DMS53 (cell line): ENCODE measurements at regions not wholly inside any gene's neighbourhood (a gene's known extent, or its start where the extent isn't known, plus 50 kb on each side); places are given as distances from the start of the nearest gene placed in this dataset.
"Not testable (repeated sequence)": the region's sequence is repeated elsewhere in the genome, so short reads cannot be mapped to it uniquely, and the experiment has no call there.

ENCODE experiments used
- DNase-seq: peaks from one replicate; lab custom pipeline; 2025; lab: John Stamatoyannopoulos, UW

DNA sequence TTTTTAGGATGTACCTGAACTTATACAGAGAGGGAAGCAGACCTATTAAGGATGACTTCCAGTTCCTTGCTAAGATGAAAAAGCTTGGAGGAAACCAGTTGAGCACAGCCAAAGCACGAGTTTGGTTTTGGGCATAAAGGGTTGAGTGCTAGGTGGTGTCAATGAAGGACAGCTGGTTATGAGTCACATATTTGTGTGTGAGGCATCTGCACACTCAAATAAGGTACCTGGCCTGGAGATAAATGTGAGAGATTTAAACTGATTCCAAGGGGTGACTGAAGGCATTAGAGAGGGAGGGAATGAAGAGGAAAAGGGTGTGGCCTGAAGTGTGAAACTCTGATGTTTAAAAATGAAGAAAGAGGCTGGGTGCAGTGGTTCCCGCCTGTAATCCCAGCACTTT, 486.7 kb downstream of the DIPK2A start:
- DNase-seq = peak; percentile 38

DNA sequence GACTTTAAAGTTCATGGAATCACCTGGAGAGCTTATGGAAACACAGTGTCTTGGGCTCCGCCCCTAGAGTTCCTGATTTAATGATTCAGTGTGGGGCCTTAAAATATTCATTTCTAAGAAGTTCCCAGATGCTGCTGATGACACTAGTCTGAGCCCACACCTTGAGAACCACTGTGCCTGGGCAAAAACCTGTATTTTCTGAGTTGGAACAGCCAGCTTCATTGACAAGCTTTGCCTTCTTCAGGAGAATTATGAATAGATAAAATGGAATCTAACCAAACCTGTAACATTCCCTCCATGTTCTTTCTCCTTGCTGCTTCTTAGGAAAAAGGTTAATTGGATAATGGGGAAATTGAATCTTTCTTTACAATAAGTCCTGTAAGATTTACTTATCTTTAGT, 490.7 kb downstream of the DIPK2A start:
- DNase-seq = no peak

DNA sequence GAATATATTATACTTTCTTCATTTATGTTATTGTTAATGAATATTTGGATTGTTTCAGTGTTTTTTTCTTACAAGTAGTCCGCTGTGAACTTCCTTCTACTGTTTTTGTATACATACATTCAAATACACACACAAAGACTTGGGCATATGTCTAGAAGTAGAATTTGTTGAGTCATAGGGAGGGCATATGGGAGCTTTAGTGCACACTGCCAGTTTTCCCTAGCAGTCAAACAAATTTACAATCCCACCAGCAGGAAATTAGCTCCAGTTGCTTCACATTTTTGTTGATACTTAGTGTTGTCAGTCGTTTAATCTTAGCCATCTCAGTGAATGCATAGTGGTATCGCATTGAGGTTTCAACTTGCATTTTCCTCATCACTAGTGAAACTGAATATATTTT, 492.3 kb downstream of the DIPK2A start:
- DNase-seq = peak; percentile 4

DNA sequence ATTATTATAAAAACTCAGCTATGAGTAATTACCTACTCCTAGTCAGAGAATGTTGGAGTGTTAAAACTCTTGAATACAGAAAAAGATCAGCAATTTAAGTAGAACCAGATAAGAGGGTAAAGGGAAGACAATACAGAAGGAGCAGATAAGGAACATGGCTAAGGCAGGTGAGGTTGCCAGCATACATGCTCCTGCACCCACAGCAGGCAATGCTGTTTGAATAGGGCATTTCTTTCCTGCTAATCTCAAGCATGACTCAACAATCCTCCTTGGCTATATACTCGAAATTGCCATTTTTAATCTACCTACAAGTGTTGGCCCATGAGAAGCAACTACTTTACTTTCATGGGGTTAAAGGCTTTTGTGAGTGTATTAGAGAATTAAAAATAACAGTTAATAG, 494.5 kb downstream of the DIPK2A start:
- peak; percentile 40 for DNase-seq

DNA sequence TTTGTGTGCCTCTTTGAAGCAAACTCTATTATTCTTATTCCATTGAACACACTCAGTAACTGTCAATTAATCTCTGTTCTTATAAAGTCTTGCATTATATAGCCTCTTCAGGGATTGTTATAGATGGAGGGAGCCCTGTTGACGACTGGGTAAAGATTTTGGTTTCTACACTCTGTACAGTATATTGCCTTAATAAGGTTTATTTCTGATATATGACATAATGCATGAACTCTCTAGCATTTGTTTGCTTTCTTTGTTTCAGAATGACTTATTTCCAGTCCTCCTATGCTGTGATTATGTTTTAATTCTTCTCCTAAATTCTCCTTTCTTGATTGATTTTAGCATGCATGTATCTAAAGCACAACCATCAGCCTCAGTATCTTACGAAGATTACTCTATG, 494.9 kb downstream of the DIPK2A start:
- no peak for DNase-seq

DNA sequence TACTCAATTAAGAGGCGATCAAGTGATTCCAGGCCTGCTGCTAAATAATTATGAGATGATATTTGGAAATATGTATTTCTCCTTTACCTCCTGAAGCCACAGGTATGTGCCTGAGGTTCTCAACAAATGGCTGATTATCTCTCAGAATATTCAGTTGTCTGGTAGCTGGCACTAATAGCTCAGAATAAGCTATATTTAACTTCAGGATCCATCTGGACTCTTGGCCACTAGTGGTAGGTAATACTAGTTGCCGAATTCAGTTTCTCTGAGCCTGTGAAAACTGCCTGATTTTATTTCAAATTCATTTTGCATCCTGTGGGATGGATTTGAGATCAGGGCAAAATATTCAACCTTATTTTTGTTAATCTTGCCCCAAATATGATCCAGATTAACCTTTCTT, 499.0 kb downstream of the DIPK2A start:
- DNase-seq = no peak

DNA sequence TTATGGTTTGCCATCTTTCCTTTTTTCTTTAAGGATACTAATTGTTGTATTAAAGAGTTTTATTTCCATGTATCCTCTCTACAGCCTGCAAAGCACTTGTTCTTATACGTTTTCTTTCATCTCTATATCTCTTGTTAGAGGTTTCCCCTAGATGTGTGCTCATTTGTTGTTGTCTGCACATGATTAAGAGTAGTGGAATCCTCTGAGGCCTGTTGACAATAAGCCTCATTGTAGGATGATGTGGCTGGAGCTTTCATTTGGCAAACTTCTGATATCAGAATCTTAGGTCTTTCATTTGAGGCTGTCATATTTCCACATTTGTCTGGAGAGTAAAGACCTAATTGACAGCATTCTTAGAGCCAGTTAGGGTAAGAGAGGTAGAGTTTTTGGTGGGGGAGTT, 506.0 kb downstream of the DIPK2A start:
- DNase-seq = no peak

DNA sequence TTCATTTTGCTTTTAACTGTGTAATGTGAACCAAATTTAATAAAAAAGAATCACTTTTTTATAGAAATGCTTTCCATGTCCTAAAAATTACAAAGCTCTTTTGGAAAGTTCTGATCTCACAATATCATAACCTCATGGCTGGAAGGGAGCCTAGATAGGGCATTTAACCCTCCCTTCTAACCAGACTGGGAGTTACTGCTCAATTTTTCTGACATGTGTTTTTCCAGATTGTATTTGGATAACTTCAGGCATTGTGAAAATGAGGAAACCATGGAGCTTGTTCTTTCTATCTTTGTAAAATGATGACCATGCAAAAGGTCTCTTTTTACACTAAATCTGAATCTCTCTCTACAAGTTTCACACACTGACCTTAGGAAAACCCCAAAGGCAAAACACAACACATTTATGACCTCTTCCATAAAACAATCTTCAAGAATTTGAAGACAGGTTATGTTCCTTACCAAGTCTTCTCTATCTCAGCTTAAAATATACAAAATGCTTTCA, 508.8 kb downstream of the DIPK2A start:
- no peak for DNase-seq

DNA sequence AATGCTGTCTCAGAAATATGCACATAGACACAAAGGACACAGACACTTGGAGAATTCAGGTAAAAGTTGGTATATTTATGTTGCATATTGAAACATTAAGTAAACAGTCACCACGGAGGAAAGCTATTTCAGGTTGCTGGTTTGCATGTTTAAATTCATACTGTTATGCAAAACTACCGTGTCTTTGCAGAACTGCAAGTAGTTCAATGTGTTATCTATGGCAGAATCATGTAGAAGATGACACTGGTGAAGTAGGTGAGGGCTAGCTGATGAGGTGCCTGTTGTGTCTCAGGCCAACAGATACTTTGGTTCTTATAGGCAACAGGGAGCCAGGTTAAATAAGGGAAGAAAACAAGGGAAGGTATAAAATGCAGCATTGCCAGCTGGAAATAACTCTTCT, 511.3 kb downstream of the DIPK2A start:
- DNase-seq = peak; percentile 3

DNA sequence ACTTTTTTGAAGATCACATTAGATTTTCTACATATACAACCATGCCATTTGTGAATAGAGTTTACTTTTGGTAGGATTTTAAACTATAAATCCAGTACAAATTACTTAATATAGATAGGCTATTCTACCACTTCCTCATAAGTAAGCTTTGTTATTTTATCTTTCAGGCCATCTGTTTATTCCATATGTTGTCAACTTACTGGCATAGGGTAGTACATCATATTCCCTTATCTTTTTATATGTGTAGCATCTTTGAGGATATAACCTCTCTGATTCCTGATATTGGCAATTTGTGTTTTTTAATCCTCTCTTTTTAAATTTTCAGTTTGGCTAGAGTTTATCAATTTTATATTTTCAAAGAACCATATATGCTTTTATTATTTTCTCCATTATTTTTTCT, 515.4 kb downstream of the DIPK2A start:
- DNase-seq = no peak

DNA sequence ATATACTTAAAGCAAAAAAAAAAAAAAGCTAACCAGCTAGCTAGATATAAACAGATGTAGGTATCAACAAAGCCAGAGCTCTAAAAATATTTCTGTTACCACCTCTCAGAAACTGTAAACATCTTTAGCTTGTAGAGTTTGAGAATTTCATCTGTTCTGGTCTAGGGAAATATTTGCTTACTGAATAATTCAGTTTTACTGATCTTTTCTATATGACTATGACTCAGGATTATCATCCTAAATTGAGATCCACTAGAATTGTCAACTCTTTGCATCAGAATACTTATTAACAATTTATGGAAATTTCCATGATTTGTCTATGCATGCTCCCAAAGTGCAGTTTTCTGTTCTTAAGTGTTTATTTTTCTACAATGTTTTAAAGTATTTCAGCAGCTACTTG, 517.3 kb downstream of the DIPK2A start:
- no peak for DNase-seq

DNA sequence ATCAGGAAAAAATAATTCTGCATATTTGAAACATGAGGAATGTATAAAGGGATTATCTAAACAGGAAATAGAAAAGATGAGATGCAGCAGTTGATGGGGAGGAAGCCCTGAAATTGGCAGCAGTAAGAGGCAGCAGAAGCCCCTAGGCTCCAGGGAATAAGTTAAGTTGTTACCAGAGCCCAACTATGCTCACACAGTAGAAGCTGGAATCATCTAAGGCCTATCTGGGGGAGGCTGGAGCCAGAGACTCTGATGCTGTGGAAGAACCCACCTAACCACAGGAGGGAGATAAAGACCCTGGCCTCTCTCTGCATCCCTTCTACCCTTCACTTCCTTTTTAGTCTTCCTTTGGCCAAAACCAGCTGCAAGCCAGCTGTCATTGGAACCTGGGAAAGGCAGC, 519.7 kb downstream of the DIPK2A start:
- no peak for DNase-seq

DNA sequence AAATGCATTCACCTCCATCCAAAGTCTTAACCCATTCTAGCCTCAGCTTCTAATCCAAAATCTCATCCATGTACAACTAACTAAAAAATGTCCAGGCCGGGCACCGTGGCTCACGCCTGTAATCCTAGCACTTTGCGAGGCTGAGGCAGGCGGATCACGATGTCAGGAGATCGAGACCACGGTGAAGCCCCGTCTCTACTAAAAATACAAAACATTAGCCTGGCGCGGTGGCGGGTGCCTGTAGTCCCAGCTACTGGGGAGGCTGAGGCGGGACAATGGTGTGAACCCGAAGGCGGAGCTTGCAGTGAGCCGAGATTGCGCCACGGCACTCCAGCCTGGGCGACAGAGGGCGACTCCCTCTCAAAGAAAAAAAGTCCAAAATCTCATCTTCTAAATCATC, 523.0 kb downstream of the DIPK2A start:
- not testable (repeated sequence) for DNase-seq

DNA sequence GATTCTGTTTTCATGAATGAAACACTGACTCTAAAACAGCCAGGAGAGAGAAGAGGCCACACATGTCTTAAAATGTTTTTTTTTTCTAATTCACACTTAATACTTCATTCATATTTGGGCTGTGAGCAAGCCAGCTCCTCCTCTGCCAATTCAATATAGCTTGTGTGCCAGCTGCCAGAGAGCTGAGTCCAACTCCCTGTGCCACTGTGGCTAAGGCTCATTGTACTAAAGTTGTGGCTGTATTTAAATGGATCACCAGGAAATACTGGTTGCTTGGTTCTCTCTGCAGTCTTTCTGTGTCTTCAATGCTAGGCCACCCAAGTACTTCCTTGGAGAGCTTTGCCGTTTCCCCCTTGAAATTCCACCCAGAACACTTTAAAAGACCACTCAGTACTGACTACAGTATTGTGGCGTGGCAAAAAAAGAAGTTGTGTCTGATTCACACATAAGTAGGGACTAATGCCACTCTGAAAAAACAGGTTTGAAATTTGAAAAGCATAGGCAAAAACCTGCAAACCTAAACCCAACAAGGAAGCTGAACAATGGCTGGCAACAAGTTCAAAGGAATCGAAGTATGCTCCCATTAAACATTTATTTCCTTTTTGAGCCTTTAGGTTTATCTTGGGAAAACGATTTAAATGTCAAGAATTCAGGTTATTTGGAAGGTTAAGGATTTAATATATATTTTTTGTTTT, 524.7 kb downstream of the DIPK2A start:
- no peak for DNase-seq

DNA sequence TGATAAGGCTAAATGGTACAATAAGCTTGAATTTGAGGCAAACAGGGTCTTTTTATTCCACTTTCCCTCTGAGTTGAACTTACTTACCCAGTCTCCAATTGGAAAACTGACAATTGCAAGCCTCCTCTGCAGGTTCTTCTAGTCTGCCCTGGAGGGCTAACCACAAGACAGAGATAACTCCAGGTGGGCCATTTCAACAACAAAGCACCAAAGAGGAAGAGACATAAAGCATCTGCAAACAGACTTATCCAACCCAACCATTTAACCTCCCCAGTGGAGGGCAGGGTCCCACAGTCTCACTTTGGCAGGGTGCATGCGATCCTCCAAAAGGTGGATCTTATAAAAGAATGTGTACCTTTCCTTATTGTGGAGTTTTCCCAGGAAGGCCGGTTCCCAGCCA, 525.8 kb downstream of the DIPK2A start:
- no peak for DNase-seq

DNA sequence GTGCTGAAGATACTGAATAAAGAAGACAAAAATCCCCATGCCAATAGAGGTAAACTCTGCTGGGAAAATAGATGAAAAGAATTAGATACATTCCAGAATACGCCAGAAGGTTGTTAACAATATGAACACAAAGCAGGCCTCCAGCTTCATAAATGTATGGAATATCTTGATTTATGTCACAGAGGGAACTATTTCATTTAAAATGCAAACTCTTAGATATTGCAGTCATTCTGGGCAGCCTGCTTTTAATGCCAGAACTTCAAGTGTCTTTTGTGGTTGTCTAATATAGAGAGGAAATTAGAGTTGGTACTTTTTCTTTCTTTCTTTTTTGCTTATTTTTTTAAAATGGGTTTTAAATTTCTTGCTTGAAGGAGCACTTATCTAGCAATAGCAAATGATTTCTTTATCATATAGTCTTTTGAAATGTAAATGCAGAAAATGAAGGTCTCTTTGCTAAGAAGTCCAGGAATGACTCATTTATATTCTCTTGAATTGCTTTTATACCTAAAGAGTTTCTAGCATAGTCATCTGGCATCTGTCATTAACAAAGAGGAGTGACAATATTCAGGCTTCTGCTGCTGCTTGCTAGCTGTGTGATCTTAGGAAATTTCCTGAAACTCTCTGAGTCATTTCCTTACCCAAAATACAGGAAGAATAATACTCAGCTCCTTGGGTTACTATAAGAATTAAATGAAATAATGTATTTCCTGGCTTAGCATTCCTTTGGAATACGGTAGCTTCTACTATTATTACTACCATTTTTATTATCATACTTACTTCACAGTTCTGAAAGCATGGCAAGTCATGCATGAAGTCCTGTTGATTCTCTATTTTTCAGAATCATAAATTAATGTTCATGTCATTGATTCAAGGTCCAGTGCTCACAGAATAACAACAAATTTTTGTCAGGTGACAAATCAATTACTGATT, 527.6 kb downstream of the DIPK2A start:
- DNase-seq = peak; percentile 2

DNA sequence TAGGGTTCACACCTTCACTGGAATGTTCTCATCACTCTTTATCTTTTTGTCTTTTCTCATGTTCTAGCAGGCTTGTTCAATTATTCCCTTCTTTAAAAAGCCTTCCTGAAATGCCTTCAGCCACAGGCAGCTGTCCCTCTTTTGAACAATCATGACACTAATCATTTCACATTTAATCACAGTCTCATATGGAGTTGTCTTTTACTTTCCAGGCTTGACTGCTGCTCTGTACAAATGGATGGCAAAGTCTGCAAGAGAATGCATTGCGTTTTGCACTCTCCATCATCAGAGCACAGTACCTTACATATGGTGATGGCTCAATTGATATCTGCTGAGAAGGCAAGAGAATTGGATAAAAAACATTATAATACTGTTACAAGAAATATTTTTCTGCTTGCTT, 529.8 kb downstream of the DIPK2A start:
- no peak for DNase-seq

DNA sequence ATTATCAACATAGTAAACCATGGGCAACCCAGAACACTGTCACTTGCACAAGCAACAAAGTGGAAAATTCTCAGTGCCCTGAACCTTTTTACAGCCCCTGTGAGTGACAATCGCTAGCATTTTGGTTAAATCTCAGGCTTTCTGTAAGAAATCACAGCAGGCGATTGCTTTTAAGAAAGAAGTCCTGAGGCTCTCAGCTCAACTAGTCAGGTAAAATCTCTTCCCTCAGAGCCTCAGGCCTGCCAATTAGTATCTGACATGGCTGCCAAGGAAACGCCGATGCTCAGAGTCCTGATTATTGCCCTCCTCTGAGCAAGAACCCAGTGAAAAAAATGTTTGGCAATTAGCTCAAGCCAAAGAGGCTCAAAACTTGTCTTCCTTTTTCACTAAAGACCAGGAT, 530.8 kb downstream of the DIPK2A start:
- no peak for DNase-seq

DNA sequence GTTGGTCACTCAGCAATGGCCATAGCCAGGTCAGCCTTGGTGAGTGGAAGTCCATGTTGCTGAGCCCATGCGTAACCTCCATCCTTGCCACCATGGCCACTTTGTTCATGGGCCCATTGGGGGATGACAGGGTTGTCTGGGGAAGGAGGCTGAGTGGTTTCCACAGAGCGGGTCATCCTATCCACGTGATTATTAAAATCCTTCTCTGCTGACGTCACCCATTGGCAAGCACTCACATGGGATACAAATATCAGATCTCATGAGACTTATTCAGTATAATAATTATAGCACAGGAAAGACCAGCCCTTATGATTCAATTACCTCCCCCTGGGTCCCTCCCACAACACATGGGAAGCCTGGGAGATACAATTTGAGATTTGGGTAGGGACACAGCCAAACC, 534.8 kb downstream of the DIPK2A start:
- not testable (repeated sequence) for DNase-seq

DNA sequence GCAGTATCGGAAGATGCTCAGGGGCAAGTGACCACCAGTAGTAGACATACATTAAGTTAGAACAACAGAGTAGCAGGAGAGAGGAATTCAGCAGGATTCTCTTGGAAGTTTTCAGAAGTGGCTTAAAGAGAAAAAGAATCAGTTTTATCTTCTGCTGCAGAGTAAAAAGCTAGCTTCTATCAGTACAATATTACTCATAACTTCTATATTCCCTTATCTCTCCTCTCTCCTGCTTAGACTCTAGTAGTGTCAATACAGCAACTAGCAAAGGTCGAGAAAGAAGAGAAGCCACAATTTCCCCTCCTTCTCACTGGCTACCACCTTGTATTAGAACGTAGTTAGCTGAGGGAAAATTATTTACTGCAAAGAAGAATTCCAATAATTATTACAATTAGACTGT, 539.7 kb downstream of the DIPK2A start:
- no peak for DNase-seq

DNA sequence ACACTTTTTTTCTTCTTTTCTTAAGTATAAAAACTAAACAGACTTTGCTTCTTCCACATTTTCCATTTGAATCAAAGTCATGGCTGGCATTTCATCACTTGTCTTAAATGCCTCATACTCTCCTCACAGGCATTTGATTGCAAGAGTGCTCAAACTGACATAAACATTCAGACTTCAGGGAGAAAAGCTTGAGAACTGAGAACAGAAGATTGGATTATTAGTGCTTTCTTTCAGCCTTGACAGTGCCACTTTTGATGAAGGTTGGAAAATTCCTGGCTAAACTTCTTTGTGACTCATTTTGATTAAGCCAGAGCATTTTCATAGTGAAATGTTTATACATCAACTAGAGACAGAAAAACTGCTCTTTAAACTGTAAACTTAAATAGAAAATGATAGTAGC, 544.4 kb downstream of the DIPK2A start:
- DNase-seq = no peak

DNA sequence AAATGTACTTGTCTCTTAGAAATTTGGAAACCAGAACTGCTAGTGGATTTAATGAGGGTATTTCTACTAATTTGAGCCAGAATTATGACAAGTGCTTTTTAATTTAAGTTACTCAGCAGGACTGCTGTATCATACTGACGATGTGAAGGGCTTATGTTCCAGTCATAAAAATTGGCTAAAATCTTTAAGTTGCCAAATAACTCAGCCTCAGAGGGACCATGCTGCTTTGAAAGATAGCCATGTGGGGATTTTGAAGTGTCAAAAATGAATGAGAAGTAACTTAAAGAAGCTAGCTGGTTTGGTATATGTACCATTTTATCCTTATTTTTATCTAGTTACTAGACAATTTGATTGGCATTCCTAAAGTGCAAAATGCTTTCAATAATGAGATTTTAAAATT, 545.0 kb downstream of the DIPK2A start:
- no peak for DNase-seq

DNA sequence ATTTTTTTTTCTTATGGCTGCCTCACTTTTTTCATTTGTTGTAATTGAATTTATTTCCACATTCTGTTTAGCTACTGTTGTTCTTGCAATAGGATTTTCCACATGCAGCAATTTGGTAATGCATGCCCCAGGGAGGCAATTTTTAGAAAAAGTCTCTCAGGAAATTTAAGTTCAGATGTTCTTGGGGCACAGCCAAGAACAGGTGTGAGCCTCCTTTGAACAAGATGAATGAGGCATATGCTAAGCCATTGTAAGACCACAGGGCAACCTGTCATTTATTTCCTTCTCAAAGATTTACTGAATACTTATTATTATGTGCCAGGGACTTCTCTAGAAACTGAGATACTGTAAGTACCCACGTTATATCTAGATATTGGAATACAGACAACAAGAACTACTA, 549.5 kb downstream of the DIPK2A start:
- no peak for DNase-seq
